B cell (primary cell): ENCODE measurements at regions not wholly inside any gene's neighbourhood (a gene's known extent, or its start where the extent isn't known, plus 50 kb on each side); places are given as distances from the start of the nearest gene placed in this dataset.

Experiments
- EZH2 ChIP-seq: IDR thresholded peaks from 2 replicates; pipeline ENCODE4 v1.6.1; 2012; ENCODE audit warnings: borderline replicate concordance, low read depth, mild to moderate bottlenecking, moderate library complexity, low read length; ENCODE audit not compliant: insufficient read depth, poor library complexity, severe bottlenecking
- TF ChIP-seq, protein P1 (sequence below): fragments of 200-600 bp; IDR thresholded peaks from one replicate; pipeline ENCODE4 v1.8.0; 2022; ENCODE audit warnings: antibody characterized with exemption, mild to moderate bottlenecking

DNA sequence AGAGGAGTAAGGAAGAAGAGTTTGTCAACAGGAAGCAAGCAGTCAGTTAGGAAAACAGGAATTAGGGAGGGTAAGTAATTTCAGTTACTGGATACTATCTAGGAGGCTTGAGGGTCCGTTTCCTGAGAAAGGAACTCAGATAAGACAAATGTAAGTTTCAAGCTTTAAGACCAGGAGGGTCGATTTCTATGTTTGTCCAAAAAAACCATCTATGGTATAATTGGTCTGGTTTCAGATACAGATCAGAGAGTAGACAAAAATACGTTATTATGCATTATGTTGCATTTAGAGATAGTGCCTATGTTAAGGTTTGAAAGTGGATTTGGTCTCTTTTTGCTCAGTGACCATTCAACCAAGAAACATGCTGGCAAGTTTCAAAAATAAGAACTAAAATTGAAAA is 789.6 kb upstream of the PCDH20 start:
- TF ChIP-seq, protein P1, sequence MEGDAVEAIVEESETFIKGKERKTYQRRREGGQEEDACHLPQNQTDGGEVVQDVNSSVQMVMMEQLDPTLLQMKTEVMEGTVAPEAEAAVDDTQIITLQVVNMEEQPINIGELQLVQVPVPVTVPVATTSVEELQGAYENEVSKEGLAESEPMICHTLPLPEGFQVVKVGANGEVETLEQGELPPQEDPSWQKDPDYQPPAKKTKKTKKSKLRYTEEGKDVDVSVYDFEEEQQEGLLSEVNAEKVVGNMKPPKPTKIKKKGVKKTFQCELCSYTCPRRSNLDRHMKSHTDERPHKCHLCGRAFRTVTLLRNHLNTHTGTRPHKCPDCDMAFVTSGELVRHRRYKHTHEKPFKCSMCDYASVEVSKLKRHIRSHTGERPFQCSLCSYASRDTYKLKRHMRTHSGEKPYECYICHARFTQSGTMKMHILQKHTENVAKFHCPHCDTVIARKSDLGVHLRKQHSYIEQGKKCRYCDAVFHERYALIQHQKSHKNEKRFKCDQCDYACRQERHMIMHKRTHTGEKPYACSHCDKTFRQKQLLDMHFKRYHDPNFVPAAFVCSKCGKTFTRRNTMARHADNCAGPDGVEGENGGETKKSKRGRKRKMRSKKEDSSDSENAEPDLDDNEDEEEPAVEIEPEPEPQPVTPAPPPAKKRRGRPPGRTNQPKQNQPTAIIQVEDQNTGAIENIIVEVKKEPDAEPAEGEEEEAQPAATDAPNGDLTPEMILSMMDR, result no peak
- no peak for TF ChIP-seq EZH2
